GM13976 (cell line): ENCODE measurements at regions not wholly inside any gene's neighbourhood (a gene's known extent, or its start where the extent isn't known, plus 50 kb on each side); places are given as distances from the start of the nearest gene placed in this dataset.

Experiments
- DNase-seq: peaks from one replicate; pipeline ENCODE4 v3.0.0; 2012; ENCODE audit warnings: low spot score
- in situ Hi-C: fragments of 300-500 bp; cut with MboI; formaldehyde crosslinking; loops from one replicate; pipeline ENCODE4 v1.12.0; 2022; ENCODE audit warnings: low sequenced_read_pairs, mixed read lengths, inconsistent platforms; ENCODE audit not compliant: unreplicated experiment
- TF ChIP-seq, protein P1 (sequence below): IDR thresholded peaks from 2 replicates; pipeline ENCODE4 v1.5.1; 2012; ENCODE audit warnings: borderline replicate concordance, mild to moderate bottlenecking; ENCODE audit not compliant: insufficient read depth; ENCODE audit errors: extremely low read depth, missing control alignments, control extremely low read depth

DNA sequence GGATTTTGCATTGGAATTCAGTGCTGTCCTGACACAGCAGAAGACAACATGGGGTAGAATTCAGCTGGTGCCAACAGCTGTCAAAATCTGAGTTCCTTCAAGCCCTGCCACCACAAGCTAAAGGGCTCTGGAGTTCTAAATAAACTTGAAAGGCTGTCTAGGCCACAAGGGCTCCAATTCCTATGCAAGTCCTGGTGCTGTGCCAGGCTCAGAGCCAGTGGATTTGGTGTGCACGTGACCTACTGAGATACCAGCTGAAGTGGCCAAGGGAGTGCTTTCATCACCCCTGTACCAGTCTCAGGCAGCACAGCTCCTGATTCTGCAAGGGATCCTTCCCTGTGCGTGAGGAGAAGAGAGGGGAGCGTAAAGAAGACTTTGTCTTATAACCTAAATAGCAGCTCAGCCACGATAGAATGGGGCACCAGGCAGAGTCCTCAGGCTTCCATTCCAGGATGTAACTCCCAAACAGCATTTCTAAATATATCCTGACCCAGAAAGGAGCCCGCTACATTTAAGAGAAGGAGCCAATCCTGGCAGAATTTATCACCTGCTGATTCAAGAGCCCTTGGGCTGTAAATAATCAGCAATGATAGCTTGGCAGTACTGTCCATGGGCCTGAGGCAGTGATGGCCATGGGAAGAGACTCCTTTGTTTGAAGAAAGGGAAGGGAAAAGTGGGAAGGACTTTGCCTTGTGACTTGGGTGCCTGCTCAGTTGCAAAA lies 881.2 kb upstream of the EPHA7 start:
- TF ChIP-seq, protein P1, sequence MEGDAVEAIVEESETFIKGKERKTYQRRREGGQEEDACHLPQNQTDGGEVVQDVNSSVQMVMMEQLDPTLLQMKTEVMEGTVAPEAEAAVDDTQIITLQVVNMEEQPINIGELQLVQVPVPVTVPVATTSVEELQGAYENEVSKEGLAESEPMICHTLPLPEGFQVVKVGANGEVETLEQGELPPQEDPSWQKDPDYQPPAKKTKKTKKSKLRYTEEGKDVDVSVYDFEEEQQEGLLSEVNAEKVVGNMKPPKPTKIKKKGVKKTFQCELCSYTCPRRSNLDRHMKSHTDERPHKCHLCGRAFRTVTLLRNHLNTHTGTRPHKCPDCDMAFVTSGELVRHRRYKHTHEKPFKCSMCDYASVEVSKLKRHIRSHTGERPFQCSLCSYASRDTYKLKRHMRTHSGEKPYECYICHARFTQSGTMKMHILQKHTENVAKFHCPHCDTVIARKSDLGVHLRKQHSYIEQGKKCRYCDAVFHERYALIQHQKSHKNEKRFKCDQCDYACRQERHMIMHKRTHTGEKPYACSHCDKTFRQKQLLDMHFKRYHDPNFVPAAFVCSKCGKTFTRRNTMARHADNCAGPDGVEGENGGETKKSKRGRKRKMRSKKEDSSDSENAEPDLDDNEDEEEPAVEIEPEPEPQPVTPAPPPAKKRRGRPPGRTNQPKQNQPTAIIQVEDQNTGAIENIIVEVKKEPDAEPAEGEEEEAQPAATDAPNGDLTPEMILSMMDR, result no peak
- DNase-seq, result no peak
- in situ Hi-C loops, result no loop called here

DNA sequence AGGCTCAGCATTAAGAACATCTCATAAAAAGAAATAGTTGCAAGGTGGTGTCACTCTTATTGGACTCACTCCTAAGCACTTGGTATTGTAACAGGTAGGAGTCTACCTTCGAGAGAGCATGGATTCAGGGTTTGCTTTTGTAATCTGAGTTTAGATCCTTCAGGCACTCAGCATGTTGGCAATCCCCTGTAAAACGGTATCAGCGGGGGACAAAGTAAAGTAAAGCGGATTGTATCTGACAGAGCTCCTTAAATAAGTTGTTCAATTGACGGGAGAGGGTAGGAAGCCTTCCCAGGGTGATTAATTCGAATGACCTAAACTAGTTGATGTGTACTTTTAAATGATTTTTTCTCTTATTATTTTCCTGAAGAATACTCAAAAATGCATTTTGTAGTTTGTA lies 869.8 kb upstream of the EPHA7 start:
- in situ Hi-C loops, result no loop called here
- DNase-seq, result no peak
- TF ChIP-seq, protein P1, result no peak

DNA sequence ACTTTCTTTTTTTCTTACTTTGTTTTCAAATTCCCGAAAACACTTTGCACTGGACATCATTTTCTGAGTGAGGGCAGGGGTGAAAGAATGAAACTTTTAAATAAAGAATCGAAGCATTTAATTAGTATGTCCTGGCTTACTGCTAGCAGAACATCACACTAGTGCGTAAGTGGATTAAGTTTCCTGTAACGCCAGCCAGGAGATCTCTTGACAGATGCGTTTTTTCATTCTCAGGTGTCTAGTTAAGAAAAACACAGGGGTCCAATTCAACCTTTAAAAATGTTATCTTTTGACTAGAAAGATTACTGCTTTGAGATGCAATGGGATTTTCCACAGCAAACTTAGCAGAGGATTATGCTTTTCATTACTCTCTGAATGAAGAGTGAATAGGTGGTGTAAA lies 858.8 kb upstream of the EPHA7 start:
- DNase-seq, result no peak
- TF ChIP-seq, protein P1, result no peak
- in situ Hi-C loops, result no loop called here

DNA sequence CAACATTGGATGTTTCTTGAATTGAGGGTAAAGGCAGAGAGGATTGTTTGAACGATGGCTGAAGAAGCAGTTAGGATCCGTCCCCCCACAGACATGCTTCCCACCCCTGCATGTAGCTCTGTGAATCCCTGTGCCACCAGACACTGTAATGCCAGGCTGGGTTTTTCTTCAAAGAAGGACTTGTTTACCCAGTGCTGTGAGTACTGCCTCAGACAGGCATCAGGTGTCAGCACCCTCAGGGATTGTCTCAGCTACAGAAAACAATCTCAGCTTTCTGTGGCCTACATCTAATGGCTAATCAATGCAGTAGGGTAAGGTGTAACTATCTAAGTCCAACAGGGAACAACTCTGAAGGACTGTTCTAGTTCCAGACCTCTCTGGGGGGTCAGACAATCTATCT lies 853.0 kb upstream of the EPHA7 start:
- TF ChIP-seq, protein P1, result no peak
- in situ Hi-C loops, result no loop called here
- no peak for DNase-seq

DNA sequence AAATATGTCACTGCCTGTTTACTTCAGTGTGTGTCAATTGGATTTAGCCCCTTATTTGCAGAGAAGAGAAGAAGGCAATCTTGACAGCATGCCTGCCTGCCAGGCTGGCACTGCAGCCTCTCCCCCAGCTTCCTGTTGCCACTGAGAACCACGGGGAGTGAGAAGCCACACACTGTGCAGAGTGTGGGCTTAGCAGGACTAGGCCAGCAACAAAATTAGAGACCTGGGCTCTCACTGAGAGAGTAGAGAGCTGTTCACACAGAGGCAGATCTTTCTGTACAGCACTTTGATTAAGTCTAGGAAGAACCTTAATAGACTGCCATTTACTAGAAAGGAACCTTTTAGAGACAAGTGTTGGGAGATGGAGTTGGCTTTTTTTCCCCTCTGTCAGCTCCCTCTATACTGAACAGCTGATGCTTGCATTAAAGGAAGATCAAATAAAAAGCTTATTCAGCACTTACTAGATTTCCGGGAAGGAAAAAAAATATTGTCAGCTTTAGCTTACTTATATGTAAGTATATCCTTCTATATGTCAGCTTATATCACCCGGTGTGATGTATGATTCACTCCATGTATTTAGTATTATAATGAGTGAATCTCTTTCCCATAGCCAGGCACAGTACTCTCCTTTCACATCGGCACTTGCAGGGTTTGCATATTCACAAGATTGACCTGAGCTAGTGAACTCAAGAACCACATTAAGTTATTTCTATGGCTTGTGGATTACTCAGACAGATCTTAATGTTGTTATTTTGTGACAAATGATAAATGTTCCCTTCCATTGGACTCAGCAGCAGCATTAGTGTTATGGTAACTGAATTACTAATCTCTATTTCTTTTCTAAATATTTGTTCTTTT lies 851.0 kb upstream of the EPHA7 start:
- DNase-seq, result no peak
- TF ChIP-seq, protein P1, result no peak
- in situ Hi-C loops, result no loop called here

DNA sequence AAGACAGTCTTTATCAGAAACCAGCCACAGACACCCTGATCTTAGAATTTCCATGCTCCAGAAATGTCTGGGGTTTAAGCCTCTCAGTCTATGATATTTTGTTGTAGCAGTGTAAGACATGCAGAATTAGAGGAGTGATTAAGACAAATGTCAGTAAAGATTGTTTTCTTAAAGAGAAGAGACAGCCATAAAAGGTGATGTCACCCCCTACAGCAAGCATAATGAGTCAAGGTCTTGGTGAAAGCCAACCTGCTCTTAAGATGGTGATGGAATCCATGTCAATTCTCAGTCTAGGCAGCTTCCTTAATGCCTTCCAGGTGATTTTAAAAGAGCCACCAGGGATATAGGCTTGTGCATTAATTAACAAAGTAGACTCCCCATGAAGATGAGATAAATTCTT lies 849.9 kb upstream of the EPHA7 start:
- TF ChIP-seq, protein P1, result no peak
- in situ Hi-C loops, result no loop called here

DNA sequence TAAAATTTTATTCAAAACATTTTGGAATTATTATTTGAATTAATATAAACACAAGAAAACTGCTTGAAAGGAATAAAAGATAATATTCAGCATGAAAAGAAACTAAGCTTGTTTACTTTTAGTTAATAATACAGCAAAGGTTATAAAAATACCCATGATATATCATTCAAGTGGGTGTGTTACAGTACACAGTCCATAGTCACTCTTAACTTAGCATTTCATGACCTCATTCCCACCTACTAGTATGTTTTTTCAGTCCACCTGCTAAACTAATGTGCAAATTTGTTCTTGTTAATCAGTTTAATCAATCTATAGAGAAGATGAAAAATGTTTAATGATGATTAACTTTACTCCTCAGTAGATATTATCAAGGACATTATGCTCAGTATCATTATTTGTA lies 841.4 kb upstream of the EPHA7 start:
- TF ChIP-seq, protein P1, result no peak
- DNase-seq, result no peak
- in situ Hi-C loops, result no loop called here

More for the DNA sequence above, 849.9 kb upstream of the EPHA7 start:
- DNase-seq, result no peak
